BJ (cell line): ENCODE measurements at regions not wholly inside any gene's neighbourhood (a gene's known extent, or its start where the extent isn't known, plus 50 kb on each side); places are given as distances from the start of the nearest gene placed in this dataset.

ENCODE experiments used
- CTCF ChIA-PET: fragments of 350-600 bp; formaldehyde crosslinking; extraction: SDS; loops from one replicate; lab custom pipeline; 2021; ENCODE audit warnings: antibody characterized with exemption, inconsistent platforms; lab: Yijun Ruan, JAX
- POLR2A ChIA-PET: fragments of 300-600 bp; sonication (Branson Sonifier 250); formaldehyde crosslinking; extraction: SDS; loops from one replicate; lab custom pipeline; 2021; ENCODE audit warnings: antibody characterized with exemption; lab: Charles Lee
- DNase-seq: peaks from one replicate; pipeline ENCODE4 v3.0.0-alpha.2; 2011; ENCODE audit warnings: low read depth
- H3K27me3 ChIP-seq: 2 replicates; pipeline ENCODE4 v1.6.0; 2011; ENCODE audit warnings: low read length; ENCODE audit not compliant: control insufficient read depth, insufficient read depth
- H3K36me3 ChIP-seq: 2 replicates; pipeline ENCODE4 v1.5.1; 2011; ENCODE audit warnings: low read length; ENCODE audit not compliant: control insufficient read depth, insufficient read depth
- H3K4me3 ChIP-seq: 2 replicates; pipeline ENCODE4 v1.5.1; 2011; ENCODE audit warnings: low read depth, mild to moderate bottlenecking, control low read depth, low read length
- TF ChIP-seq, protein P1 (sequence below): IDR thresholded peaks from 2 replicates; pipeline ENCODE4 v1.5.1; 2011; ENCODE audit warnings: low read depth, mild to moderate bottlenecking, control low read depth, inconsistent platforms, low read length, moderate library complexity; ENCODE audit not compliant: insufficient read depth

DNA sequence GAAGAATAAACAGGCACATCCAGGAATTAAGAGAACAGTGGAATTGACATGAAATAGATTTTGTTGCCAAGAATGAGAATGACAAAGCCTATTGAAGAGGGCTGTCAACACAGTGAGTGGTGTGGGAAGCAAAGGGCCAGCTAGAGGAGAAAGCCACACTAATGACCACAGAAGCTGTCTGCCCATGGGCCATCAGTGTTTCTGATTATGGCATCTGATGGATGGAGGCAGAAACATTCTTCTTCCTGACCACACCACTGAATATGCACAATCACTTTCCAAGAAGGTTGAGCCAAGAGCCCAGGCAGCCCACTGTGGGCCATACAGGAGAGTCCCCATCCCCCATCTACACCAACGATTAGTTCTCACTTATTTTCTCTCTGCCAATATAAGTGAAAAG lies 146.0 kb upstream of the SH3BP4 start:
- no peaks in the 10 kb centered on the region; the same call in 1 of the 2 replicates for H3K27me3 ChIP-seq
- no peaks in the 10 kb centered on the region for H3K36me3 ChIP-seq
- TF ChIP-seq, protein P1, sequence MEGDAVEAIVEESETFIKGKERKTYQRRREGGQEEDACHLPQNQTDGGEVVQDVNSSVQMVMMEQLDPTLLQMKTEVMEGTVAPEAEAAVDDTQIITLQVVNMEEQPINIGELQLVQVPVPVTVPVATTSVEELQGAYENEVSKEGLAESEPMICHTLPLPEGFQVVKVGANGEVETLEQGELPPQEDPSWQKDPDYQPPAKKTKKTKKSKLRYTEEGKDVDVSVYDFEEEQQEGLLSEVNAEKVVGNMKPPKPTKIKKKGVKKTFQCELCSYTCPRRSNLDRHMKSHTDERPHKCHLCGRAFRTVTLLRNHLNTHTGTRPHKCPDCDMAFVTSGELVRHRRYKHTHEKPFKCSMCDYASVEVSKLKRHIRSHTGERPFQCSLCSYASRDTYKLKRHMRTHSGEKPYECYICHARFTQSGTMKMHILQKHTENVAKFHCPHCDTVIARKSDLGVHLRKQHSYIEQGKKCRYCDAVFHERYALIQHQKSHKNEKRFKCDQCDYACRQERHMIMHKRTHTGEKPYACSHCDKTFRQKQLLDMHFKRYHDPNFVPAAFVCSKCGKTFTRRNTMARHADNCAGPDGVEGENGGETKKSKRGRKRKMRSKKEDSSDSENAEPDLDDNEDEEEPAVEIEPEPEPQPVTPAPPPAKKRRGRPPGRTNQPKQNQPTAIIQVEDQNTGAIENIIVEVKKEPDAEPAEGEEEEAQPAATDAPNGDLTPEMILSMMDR = no peak
- DNase-seq = no peak
- POLR2A ChIA-PET = no interaction called here
- CTCF ChIA-PET = no interaction called here
- no peak overlapping the region for H3K4me3 ChIP-seq

DNA sequence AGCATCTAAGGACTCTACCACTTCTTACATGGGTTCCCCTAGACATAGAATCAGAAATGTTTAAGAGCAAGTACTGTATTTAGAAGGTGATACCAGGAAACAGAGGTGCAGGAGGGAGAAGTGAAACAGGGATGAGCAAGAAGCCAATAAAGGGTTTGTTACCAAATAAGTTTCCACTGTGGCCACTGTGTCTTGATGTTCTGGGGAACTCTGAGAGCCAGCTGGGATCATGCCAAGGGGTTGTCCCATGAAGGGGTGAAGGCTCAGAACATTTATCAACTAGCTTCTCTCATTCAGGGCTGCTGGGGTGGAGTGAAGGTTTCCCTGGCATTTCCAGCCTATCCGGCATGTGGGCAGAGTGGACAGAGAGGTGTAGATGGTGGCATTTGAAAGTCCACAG lies 147.1 kb upstream of the SH3BP4 start:
- TF ChIP-seq, protein P1 = no peak
- no peak for DNase-seq
- CTCF ChIA-PET = interaction anchor here (0.9 kb wide), 1 partner anchor 14 kb away, joined by 3 read pairs; no protein-coding TSS in a partner anchor
- no peaks in the 10 kb centered on the region; the same call in 1 of the 2 replicates for H3K27me3 ChIP-seq
- H3K36me3 ChIP-seq = no peaks in the 10 kb centered on the region
- POLR2A ChIA-PET = no interaction called here
- no peak overlapping the region for H3K4me3 ChIP-seq

DNA sequence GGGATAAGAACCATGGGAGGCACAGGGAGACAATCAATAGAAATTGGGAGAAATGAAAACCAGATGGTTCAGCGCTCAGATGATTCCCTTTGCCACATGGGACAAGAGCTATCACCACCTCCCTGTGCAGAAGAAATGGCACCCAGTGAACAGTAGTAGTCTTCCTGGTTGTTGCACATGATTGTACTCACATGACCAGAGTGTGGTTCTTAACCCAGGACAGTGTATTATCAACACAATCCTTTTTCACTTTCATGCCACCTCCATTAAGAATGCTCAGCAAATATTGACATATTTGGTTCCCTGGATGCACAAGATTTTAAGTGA lies 149.0 kb upstream of the SH3BP4 start:
- ChIA-PET POLR2A (no interaction called here), CTCF (interaction anchor here (0.6 kb wide), 1 partner anchor 169 kb away, joined by 3 read pairs; no protein-coding TSS in a partner anchor)
- DNase-seq = no peak
- TF ChIP-seq, protein P1 = no peak
- H3K4me3 ChIP-seq = no peak overlapping the region
- no peaks in the 10 kb centered on the region for H3K36me3 ChIP-seq
- no peaks in the 10 kb centered on the region for H3K27me3 ChIP-seq

DNA sequence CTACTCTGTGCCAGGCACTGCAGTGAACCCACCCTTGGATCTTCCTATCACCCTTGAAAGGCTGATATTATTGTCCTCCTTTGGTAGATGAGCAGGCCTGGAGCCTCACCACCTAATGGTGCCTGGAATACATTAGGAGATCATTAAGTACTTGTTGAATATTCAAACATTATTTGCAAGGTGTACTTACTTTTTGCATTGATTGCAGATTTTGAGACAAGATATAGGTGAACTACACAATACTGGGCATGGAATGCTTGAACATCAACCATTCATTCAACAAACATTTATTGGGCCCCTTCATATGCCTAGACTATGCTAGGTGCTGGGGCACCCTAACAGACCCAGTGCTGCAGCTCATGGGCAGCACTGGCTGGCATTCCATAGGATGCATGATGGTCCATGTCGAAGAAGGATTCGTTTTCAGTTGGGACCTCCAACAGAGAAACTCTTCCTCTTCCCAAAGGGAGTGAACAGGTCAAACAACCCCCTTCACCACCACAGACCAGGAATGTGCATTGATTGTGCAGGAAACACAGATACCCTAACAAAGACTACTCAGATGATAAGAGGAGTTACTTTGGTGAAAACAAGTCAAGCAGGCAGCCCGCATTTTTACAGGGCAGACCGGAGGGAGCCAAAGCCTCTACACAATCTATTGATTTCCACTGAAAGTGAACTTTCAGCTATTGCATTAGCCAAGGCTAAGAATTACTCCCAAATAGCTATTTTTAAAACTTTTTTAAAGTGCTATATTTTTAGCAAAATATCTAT lies 149.6 kb upstream of the SH3BP4 start:
- POLR2A ChIA-PET = no interaction called here

DNA sequence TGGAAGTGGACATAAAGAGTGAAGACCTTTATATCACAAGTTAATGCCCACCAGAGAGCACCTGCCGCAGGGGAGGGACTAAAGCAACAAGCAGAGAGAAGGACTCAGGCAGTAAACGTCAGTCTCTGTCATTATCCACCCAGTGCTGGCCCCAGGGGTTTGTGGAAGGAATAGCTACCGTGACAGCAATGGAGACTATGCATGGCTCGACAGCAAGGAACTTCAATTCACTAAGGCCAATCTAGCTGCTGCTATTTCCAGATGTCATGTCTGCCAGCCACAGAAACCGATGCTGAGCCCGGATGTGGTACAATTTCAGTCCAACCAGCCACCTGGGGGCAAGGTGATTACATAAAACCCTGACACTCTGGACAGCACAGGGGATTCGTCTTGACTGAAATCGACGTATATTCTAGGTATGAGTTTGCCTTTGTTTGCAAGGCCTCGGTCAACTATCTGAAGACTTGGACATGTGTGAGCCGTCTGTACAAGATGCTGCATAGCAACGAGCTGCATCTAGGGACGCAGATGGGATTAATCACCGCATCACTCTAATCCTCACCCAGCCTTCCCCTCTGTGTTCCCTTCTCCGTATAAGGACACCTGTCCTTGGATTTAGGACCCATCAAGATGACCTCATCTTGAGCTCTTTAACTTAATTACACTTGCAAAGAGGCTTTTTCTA lies 154.1 kb upstream of the SH3BP4 start:
- no peaks in the 10 kb centered on the region for H3K36me3 ChIP-seq
- H3K27me3 ChIP-seq = no peaks in the 10 kb centered on the region
- ChIA-PET POLR2A (no interaction called here), CTCF (interaction anchor here (0.9 to 1.1 kb wide), 2 partner anchors 27 to 64 kb away, joined by 3 to 4 read pairs; no protein-coding TSS in a partner anchor)
- no peak for DNase-seq
- no peak overlapping the region for H3K4me3 ChIP-seq
- TF ChIP-seq, protein P1 = no peak

More for the DNA sequence above, 149.6 kb upstream of the SH3BP4 start:
- TF ChIP-seq, protein P1 = no peak
- no peaks in the 10 kb centered on the region for H3K36me3 ChIP-seq
- no peak for DNase-seq
- no peaks in the 10 kb centered on the region for H3K27me3 ChIP-seq
- CTCF ChIA-PET = interaction anchor here (0.6 kb wide), 1 partner anchor 168 kb away, joined by 3 read pairs; no protein-coding TSS in a partner anchor
- H3K4me3 ChIP-seq = no peak overlapping the region
